Nephron (organoid): ENCODE measurements at regions not wholly inside any gene's neighbourhood (a gene's known extent, or its start where the extent isn't known, plus 50 kb on each side); places are given as distances from the start of the nearest gene placed in this dataset.

Source experiments
- H3K27ac Mint-ChIP-seq, 3 experiments: 2 replicates each; pipeline ENCODE4 v1.8.0; 2020; ENCODE audit warnings: mixed read lengths in 3 of 3, mild to moderate bottlenecking in 2 of 3, moderate library complexity in 1 of 3
- H3K27me3 Mint-ChIP-seq: 2 replicates; pipeline ENCODE4 v1.8.0; 2021; ENCODE audit warnings: low read depth, mild to moderate bottlenecking, moderate library complexity, mixed read lengths
- H3K36me3 Mint-ChIP-seq: 2 replicates; pipeline ENCODE4 v1.8.0; 2020; ENCODE audit warnings: low read depth, mixed read lengths
- H3K4me1 Mint-ChIP-seq: 2 replicates; pipeline ENCODE4 v1.8.0; 2020; ENCODE audit warnings: mixed read lengths
- H3K4me3 Mint-ChIP-seq, 3 experiments: 2 replicates each; pipeline ENCODE4 v1.8.0; 2020; ENCODE audit warnings: mild to moderate bottlenecking in 3 of 3, mixed read lengths in 3 of 3, moderate library complexity in 2 of 3
- H3K9me3 Mint-ChIP-seq: 2 replicates; pipeline ENCODE4 v1.8.0; 2020; ENCODE audit warnings: mixed read lengths
- TF ChIP-seq, protein P1 (sequence below), 3 experiments: fragments of 200-600 bp; sonication (generic); IDR thresholded peaks; one replicate each; pipeline ENCODE4 v1.5.0; 2021; ENCODE audit warnings: antibody characterized with exemption in 3 of 3; ENCODE audit not compliant: unreplicated experiment in 3 of 3

DNA sequence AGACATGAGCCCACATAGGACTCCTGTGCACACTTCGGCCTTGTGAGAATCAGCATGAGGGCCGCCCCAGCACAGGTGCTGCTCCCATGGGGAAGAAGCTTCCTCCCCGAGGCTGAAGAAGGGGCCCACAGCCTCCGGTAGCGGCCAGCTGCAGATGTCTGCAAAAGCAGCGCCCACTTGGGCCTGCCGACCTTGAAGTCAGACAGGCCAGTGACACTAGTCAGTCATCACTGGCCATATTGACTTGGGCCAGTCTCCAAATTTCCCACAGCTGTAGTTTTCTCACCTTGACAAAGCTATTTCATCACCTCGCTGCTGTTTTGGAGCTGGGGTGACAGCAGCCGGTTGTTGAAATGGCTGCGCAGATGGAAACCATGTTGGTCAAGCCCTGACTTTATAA, 83.0 kb downstream of the RIPK4 start:
- H3K4me1 Mint-ChIP-seq = peaks cover 18% of the 10 kb centered on the region
- peaks cover 24% of the 10 kb centered on the region for H3K27me3 Mint-ChIP-seq
- TF ChIP-seq, protein P1, sequence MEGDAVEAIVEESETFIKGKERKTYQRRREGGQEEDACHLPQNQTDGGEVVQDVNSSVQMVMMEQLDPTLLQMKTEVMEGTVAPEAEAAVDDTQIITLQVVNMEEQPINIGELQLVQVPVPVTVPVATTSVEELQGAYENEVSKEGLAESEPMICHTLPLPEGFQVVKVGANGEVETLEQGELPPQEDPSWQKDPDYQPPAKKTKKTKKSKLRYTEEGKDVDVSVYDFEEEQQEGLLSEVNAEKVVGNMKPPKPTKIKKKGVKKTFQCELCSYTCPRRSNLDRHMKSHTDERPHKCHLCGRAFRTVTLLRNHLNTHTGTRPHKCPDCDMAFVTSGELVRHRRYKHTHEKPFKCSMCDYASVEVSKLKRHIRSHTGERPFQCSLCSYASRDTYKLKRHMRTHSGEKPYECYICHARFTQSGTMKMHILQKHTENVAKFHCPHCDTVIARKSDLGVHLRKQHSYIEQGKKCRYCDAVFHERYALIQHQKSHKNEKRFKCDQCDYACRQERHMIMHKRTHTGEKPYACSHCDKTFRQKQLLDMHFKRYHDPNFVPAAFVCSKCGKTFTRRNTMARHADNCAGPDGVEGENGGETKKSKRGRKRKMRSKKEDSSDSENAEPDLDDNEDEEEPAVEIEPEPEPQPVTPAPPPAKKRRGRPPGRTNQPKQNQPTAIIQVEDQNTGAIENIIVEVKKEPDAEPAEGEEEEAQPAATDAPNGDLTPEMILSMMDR (IDR thresholded peaks at IDR 0.05; ENCODE audit: unreplicated experiment in 3 of 3) = no peak

DNA sequence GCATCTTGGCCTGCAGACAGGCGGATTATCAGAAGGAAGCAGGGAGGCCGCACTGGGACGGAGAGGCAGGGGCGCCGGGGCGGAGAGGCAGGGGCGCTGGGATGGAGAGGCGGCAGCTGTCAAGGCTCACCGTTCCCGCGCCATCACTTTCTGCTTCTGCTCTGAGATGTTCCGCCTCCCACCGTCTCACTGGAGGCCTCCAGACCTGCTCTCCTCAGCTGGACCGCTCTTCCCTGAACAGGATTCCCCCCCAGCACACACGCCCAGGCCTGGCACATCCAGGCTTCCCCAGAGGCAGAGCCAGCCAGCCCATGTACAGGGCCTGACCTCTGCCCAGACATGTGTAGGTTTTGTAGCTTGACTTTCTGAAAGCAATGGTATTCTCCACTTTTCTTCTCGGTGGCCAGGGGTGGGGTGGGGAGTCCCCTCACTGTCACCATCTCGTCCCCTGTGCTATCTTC, 84.1 kb downstream of the RIPK4 start:
- TF ChIP-seq, protein P1 (IDR thresholded peaks at IDR 0.05; ENCODE audit: unreplicated experiment in 3 of 3) = no peak
- Mint-ChIP-seq H3K27ac (no peak overlapping the region), H3K36me3 (no peaks in the 10 kb centered on the region), H3K4me1 (peaks cover 24% of the 10 kb centered on the region), H3K9me3 (no peaks in the 10 kb centered on the region), H3K4me3 (no peak overlapping the region), H3K27me3 (peaks cover 24% of the 10 kb centered on the region)

More for the DNA sequence above, 83.0 kb downstream of the RIPK4 start:
- Mint-ChIP-seq H3K27ac (no peak overlapping the region), H3K4me3 (no peak overlapping the region), H3K9me3 (no peaks in the 10 kb centered on the region), H3K36me3 (no peaks in the 10 kb centered on the region)

DNA sequence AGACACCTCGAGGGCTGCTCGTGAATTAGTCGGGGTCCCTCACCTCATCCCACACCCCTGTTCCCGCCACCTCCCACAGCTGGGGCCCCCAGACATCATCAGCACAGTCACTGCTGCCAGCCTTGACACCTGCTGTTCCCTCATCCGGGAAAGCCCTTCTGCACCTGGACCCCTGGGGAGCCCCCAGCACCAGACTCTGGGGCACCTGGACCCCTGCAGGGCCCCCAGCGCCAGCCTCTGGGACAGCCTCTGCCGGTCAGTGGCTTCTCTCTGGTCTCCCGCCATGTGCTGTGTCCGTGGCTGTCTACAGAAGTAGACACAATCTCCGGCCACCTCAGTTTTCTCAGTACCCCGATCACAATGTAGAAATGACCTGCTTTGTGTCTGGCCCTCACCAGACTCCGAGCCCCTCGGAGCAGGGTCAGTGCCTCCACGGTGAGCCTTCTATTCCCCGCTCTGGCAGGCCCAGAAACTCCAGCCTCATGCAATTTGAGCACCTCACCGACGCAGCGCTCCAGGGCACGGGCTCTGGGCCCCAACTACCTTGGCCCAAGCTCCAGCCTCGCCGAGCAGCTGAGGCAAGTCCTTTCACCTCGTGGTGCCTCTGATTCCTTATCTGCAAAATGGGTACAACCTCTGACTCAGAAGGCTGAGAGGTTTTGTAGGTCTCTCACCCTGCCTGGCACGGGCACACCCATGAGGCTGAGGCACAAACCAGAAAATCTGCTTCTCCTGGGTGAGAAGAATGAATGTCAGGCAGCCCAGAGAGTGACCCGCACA, 84.7 kb downstream of the RIPK4 start:
- Mint-ChIP-seq H3K4me1 (peaks cover 24% of the 10 kb centered on the region), H3K4me3 (no peak overlapping the region), H3K36me3 (no peaks in the 10 kb centered on the region), H3K27me3 (peaks cover 24% of the 10 kb centered on the region), H3K9me3 (peaks cover 3% of the 10 kb centered on the region), H3K27ac (no peak overlapping the region)
- TF ChIP-seq, protein P1 (IDR thresholded peaks at IDR 0.05; ENCODE audit: unreplicated experiment in 3 of 3) = no peak

DNA sequence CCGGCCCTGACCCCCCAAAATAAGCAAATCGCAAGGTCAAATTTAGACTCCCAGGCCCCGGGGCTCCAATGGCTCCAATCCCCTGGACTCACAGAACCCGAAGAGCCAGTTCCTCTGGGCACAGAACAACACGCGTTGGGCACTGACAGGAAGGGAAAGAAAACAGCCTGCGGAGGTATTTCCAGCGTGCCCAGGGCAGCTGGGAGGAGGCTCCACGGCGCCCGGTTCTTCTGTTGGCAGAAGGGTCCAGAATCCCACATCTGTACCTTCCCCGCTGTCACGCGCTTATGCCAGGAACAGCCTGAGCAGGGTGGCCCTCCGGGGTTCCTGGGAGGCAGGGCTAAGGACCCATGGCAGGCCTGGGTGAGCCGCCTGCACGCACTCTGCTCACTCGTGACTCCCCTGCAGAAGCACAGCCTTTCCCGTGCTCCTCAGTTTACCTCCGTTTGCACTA, 85.5 kb downstream of the RIPK4 start:
- Mint-ChIP-seq H3K9me3 (peaks cover 3% of the 10 kb centered on the region), H3K27me3 (peaks cover 18% of the 10 kb centered on the region), H3K4me1 (peaks cover 24% of the 10 kb centered on the region), H3K27ac (no peak overlapping the region), H3K36me3 (no peaks in the 10 kb centered on the region), H3K4me3 (no peak overlapping the region)
- TF ChIP-seq, protein P1 (IDR thresholded peaks at IDR 0.05; ENCODE audit: unreplicated experiment in 3 of 3) = no peak

DNA sequence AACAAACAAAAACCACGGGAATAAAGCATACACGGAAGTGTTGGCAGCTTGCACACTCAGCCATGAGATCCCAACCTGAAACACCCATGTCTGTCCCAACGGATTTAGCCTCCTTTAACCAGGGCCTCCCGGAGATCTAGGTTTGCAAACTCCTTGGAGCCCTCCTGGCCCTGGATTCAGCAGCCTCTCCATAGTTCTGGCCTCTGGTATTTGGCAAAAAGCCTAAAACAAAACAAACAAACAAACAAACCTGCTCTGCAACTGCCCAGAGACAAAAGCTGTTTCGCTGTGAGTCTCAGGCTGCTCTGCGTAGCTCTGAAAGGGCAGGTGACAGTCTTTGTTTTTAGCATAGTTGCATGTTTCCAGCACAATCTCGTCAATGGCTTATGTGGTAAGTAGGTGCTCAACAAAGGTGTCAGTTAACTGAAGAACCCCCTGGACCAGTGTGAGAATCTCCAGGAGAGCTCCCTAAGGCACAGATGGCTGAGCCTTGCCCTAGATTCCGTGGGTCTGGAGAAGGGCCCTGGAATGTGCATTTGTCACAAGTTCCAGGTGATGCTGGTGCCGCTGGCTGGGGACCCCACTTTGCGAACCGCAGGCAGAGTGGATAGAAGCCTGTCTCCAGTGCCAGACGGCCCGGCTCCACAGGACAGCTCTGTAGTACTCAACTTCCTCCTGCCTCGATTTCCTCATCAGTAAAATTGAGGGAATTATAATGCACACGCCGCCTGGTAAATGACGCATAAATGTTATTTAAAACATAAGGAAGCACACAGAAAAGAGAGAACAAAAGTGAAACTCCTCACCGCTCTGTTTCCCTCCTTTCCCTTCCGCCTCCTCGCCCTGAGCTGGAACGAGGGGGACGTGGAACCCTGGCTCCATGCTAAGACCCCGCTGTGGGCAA, 86.2 kb downstream of the RIPK4 start:
- Mint-ChIP-seq H3K27ac (no peak overlapping the region), H3K27me3 (peaks cover 15% of the 10 kb centered on the region), H3K4me3 (no peak overlapping the region), H3K36me3 (no peaks in the 10 kb centered on the region), H3K9me3 (peaks cover 3% of the 10 kb centered on the region), H3K4me1 (peaks cover 24% of the 10 kb centered on the region)
- TF ChIP-seq, protein P1 (IDR thresholded peaks at IDR 0.05; ENCODE audit: unreplicated experiment in 3 of 3) = no peak
